ENCODE measurements at regions not wholly inside any gene's neighbourhood (a gene's known extent, or its start where the extent isn't known, plus 50 kb on each side); places are given as distances from the start of the nearest gene placed in this dataset.

DNA sequence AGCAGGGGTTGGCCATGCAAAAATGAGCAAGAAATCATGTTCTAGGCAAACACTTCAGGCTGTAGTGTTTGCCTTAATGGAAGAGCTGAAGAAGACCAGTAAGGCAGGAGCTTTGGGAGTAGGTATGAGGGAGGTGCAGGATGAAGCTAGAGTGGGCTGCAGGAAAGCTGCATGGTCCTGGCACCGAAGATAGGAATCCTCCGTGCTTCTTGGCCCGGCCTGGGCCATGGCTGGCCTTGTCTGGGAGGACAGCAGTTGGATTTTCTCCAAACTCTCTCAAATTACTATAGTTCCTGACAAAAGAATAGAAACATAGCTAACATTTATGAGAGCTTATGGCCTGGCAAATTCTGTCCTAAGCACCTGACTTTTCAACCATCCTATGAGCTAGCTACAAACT lies 116.5 kb downstream of the UCHL1 start:
- H3K9me3 ChIP-seq (replicated peaks), result no peaks in the 10 kb centered on the region
- intact Hi-C loops (cut with micrococcal nuclease), result no loop called here
- no peaks in the 10 kb centered on the region for H3K27me3 ChIP-seq (ENCODE audit: low read depth)
- TF ChIP-seq, protein P1, sequence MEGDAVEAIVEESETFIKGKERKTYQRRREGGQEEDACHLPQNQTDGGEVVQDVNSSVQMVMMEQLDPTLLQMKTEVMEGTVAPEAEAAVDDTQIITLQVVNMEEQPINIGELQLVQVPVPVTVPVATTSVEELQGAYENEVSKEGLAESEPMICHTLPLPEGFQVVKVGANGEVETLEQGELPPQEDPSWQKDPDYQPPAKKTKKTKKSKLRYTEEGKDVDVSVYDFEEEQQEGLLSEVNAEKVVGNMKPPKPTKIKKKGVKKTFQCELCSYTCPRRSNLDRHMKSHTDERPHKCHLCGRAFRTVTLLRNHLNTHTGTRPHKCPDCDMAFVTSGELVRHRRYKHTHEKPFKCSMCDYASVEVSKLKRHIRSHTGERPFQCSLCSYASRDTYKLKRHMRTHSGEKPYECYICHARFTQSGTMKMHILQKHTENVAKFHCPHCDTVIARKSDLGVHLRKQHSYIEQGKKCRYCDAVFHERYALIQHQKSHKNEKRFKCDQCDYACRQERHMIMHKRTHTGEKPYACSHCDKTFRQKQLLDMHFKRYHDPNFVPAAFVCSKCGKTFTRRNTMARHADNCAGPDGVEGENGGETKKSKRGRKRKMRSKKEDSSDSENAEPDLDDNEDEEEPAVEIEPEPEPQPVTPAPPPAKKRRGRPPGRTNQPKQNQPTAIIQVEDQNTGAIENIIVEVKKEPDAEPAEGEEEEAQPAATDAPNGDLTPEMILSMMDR (IDR thresholded peaks at IDR 0.05; ENCODE audit: borderline replicate concordance), result no peak
- peaks cover 96% of the 10 kb centered on the region for H3K4me1 ChIP-seq
- H3K27ac ChIP-seq (replicated peaks), result no peak overlapping the region
- H3K36me3 ChIP-seq, result no peaks in the 10 kb centered on the region
- H3K4me3 ChIP-seq, result no peak overlapping the region
- DNase-seq, result no peak

DNA sequence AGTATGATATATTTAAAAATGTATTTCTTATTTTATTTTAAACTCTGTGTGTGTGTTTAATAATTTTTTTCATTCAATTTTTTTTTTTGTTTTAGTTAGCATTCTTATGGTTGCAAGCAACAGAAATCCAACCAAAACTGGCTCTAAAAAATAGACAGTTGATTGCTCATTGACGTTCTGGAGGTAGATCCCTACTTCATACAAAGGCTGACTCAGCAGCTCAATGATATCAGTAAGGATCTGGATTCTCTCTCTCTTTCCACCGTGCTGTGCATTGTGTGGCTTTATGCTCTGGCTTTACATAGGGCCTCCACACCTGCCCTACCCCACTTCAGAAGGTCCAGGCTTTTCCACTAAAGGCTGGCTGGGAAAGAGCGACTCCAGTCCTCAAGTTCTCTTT lies 117.8 kb downstream of the UCHL1 start:
- intact Hi-C loops (cut with micrococcal nuclease), result no loop called here
- H3K27ac ChIP-seq (replicated peaks), result peak overlapping the region; percentile 59
- no peak for DNase-seq
- TF ChIP-seq, protein P1 (IDR thresholded peaks at IDR 0.05; ENCODE audit: borderline replicate concordance), result no peak
- H3K36me3 ChIP-seq, result peaks cover 4% of the 10 kb centered on the region
- H3K9me3 ChIP-seq (replicated peaks), result peaks cover 11% of the 10 kb centered on the region
- H3K4me3 ChIP-seq, result no peak overlapping the region
- no peaks in the 10 kb centered on the region for H3K27me3 ChIP-seq (ENCODE audit: low read depth)
- H3K4me1 ChIP-seq, result peaks cover 87% of the 10 kb centered on the region

DNA sequence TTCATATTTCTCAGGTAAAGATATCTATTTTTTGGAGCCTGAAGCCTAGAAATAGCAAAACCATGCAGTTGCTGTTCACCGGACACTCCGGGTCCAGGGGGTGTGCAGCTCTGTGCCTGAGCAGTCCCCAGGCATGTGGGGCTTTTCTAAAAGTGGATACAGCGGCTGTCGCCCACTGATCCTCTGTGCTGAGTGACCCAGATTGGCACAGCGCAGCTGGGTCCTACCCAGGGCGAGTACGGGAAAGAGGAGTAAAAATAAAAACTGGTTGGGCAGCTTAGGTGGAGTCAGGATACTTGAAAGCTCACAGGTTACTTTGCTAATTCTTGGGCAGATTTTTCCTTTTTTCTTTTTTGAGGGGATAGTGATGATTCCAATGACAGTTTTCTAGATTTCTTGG lies 118.8 kb downstream of the UCHL1 start:
- H3K4me1 ChIP-seq, result peaks cover 82% of the 10 kb centered on the region
- H3K27ac ChIP-seq (replicated peaks), result peak overlapping the region; percentile 59
- H3K9me3 ChIP-seq (replicated peaks), result peaks cover 11% of the 10 kb centered on the region
- DNase-seq, result no peak
- H3K27me3 ChIP-seq (ENCODE audit: low read depth), result no peaks in the 10 kb centered on the region
- peak overlapping the region; percentile 18 for H3K4me3 ChIP-seq
- TF ChIP-seq, protein P1 (IDR thresholded peaks at IDR 0.05; ENCODE audit: borderline replicate concordance), result no peak
- intact Hi-C loops (cut with micrococcal nuclease), result no loop called here
- H3K36me3 ChIP-seq, result peaks cover 4% of the 10 kb centered on the region

DNA sequence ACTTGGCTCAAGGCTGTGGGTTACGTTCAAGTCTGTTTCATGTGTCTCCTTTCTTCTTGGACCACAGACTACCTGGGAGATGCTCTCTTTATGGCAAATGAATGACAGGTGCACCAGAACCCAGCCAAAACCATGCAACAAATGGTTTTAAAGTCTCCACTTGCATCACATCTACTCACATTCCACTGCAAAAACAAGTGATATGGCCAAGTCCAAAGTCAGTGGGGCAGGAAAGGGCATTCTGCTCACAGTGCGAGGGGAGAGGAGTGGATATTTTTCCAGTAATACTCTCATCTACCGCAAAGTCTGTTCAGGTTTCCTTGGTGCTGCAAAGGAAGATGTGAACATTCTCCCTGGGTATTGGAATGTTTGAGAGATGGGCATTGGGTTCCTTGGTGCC lies 120.5 kb downstream of the UCHL1 start:
- Histone ChIP-seq H3K36me3 (peaks cover 4% of the 10 kb centered on the region), H3K27ac (replicated peaks) (no peak overlapping the region), H3K4me3 (no peak overlapping the region), H3K27me3 (ENCODE audit: low read depth) (no peaks in the 10 kb centered on the region), H3K9me3 (replicated peaks) (peaks cover 11% of the 10 kb centered on the region), H3K4me1 (peaks cover 82% of the 10 kb centered on the region)
- DNase-seq, result no peak
- intact Hi-C loops (cut with micrococcal nuclease), result no loop called here
- TF ChIP-seq, protein P1 (IDR thresholded peaks at IDR 0.05; ENCODE audit: borderline replicate concordance), result no peak

DNA sequence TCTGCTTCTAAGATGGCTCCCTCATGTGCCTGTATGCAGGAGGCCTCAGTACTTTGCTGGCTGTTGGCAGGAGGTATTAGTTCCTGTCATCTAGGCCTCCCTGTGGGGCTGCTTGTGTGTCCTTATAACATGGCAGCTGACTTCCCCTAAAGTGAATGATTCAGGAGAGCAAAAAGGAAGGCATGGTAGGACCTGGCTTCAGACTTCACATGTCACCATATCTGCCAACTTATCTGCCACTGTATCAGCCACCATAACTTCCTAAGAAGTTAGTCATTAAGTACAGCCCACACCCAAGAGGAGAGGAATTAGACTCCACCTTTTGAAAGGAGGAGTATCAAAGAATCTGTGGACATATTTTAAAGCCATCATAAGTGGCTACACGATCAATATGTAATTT lies 122.5 kb downstream of the UCHL1 start:
- intact Hi-C loops (cut with micrococcal nuclease), result no loop called here
- peaks cover 11% of the 10 kb centered on the region for H3K9me3 ChIP-seq (replicated peaks)
- H3K27ac ChIP-seq (replicated peaks), result no peak overlapping the region
- no peaks in the 10 kb centered on the region for H3K27me3 ChIP-seq (ENCODE audit: low read depth)
- peaks cover 82% of the 10 kb centered on the region for H3K4me1 ChIP-seq
- H3K4me3 ChIP-seq, result no peak overlapping the region
- TF ChIP-seq, protein P1 (IDR thresholded peaks at IDR 0.05; ENCODE audit: borderline replicate concordance), result no peak
- H3K36me3 ChIP-seq, result peaks cover 4% of the 10 kb centered on the region
- no peak for DNase-seq

Data from left ventricle myocardium inferior (tissue), 1 donor.